SU-DHL-6 (cell line): ENCODE measurements at regions not wholly inside any gene's neighbourhood (a gene's known extent, or its start where the extent isn't known, plus 50 kb on each side); places are given as distances from the start of the nearest gene placed in this dataset.

Experiments used
- H2AFZ ChIP-seq: fragments of 200-600 bp; sonication (generic); 2 replicates; pipeline ENCODE4 v1.6.1; 2014; ENCODE audit warnings: low read depth, mild to moderate bottlenecking, moderate library complexity, mixed read lengths, antibody characterized with exemption, low read length; ENCODE audit not compliant: severe bottlenecking
- H3F3A ChIP-seq: fragments of 200-600 bp; shearing (Covaris generic); 2 replicates; pipeline ENCODE4 v1.6.0; 2016; ENCODE audit warnings: antibody characterized with exemption, mild to moderate bottlenecking; ENCODE audit not compliant: insufficient read depth
- H3K27ac ChIP-seq: fragments of 200-600 bp; sonication (generic); 2 replicates; pipeline ENCODE4 v1.5.1; 2016; ENCODE audit warnings: low read depth, mild to moderate bottlenecking, low read length, moderate library complexity, mixed read lengths
- H3K27me3 ChIP-seq: fragments of 200-600 bp; sonication (generic), shearing (Covaris generic); 2 replicates; pipeline ENCODE4 v1.6.0; 2014; ENCODE audit warnings: mild to moderate bottlenecking, low read length
- H3K36me3 ChIP-seq: fragments of 200-600 bp; sonication (generic); 2 replicates; pipeline ENCODE4 v1.6.1; 2014; ENCODE audit warnings: mild to moderate bottlenecking, low read length, mixed read lengths
- H3K4me2 ChIP-seq: fragments of 300-600, 200-600 bp; shearing (Covaris generic), sonication (generic); 2 replicates; pipeline ENCODE4 v1.6.0; 2014; ENCODE audit warnings: low read length, low read depth, mild to moderate bottlenecking; ENCODE audit not compliant: poor library complexity, severe bottlenecking
- H3K4me3 ChIP-seq: fragments of 200-600 bp; sonication (generic); 2 replicates; pipeline ENCODE4 v1.5.1; 2014; ENCODE audit warnings: antibody characterized with exemption, low read length, mild to moderate bottlenecking, mixed read lengths; ENCODE audit not compliant: insufficient read depth, poor library complexity, severe bottlenecking
- H3K79me2 ChIP-seq: fragments of 200-600 bp; sonication (generic); 2 replicates; pipeline ENCODE4 v1.6.1; 2014; ENCODE audit warnings: mild to moderate bottlenecking, low read length, moderate library complexity; ENCODE audit not compliant: insufficient read depth
- H3K9ac ChIP-seq: fragments of 200-600 bp; sonication (generic); 2 replicates; pipeline ENCODE4 v1.7.0; 2014; ENCODE audit warnings: mild to moderate bottlenecking, low read length
- H3K9me2 ChIP-seq: fragments of 200-600 bp; sonication (generic); replicated peaks from 2 replicates; pipeline ENCODE4 v1.6.1; 2014; ENCODE audit warnings: low read length; ENCODE audit not compliant: insufficient read depth
- H3K9me3 ChIP-seq: fragments of 200-600 bp; sonication (generic); 2 replicates; pipeline ENCODE4 v1.6.1; 2014; ENCODE audit warnings: low read length, mixed read lengths; ENCODE audit not compliant: insufficient read depth
- H4K20me1 ChIP-seq: fragments of 200-600 bp; sonication (generic); 2 replicates; pipeline ENCODE4 v1.6.1; 2014; ENCODE audit warnings: low read depth, mild to moderate bottlenecking, antibody characterized with exemption, low read length, moderate library complexity, mixed read lengths
- CTCF ChIP-seq: fragments of 200-600 bp; sonication (generic); IDR thresholded peaks from one replicate; pipeline ENCODE4 v1.5.1; 2017; ENCODE audit warnings: antibody characterized with exemption, mild to moderate bottlenecking, low read length, moderate library complexity; ENCODE audit not compliant: insufficient read depth, poor library complexity, severe bottlenecking
- EZH2phosphoT487 ChIP-seq: fragments of 200-600 bp; sonication (generic), shearing (Covaris generic); conservative IDR thresholded peaks from 2 replicates; pipeline ENCODE4 v1.6.1; 2018; ENCODE audit warnings: mild to moderate bottlenecking, antibody characterized with exemption, low read length, moderate library complexity, mixed read lengths

GRCh38 chr2:12289120-12289802, 427.5 kb upstream of the TRIB2 start:
- Histone ChIP-seq H3K4me3 (no peak overlapping the region), H3K4me2 (no peak overlapping the region), H4K20me1 (no peaks in the 10 kb centered on the region), H3K79me2 (no peaks in the 10 kb centered on the region), H3K36me3 (no peaks in the 10 kb centered on the region), H3F3A (no peaks in the 10 kb centered on the region), H3K9ac (no peak overlapping the region), H3K9me2 (no peaks in the 10 kb centered on the region), H2AFZ (no peak overlapping the region), H3K27me3 (no peaks in the 10 kb centered on the region), H3K9me3 (no peaks in the 10 kb centered on the region), H3K27ac (no peak overlapping the region)
- no peak for TF ChIP-seq CTCF
- TF ChIP-seq EZH2phosphoT487 = no peak

DNA sequence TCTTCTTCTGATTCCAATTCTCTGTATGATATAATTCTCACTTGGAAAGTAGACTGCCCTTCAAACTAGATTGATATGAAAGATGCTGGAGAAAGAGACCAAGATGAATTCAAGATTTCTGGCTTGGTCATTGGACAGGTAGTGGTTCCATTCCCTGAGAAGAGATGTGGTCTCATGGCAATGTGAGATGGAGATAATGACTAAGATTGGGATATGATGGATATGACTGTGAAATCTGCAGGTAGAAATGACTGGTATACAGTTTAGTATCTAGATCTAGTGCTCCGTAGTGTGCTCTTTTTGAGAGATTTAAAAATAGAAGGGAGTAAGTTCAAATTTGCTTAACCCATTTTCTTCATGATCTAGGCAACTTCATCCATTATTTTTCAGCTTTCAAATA, 425.4 kb upstream of the TRIB2 start:
- no peak for TF ChIP-seq EZH2phosphoT487
- no peak for TF ChIP-seq CTCF
- Histone ChIP-seq H3K9ac (no peak overlapping the region), H3F3A (no peaks in the 10 kb centered on the region), H3K4me2 (no peak overlapping the region), H3K9me3 (no peaks in the 10 kb centered on the region), H3K9me2 (no peaks in the 10 kb centered on the region), H3K27me3 (no peaks in the 10 kb centered on the region), H4K20me1 (no peaks in the 10 kb centered on the region), H3K79me2 (no peaks in the 10 kb centered on the region), H2AFZ (no peak overlapping the region), H3K36me3 (no peaks in the 10 kb centered on the region), H3K4me3 (no peak overlapping the region), H3K27ac (no peak overlapping the region)

- no peaks in the 10 kb centered on the region for H3K9me2 ChIP-seq
- no peaks in the 10 kb centered on the region for H3K36me3 ChIP-seq
- H3K9me3 ChIP-seq = no peaks in the 10 kb centered on the region
- H3K9ac ChIP-seq = no peak overlapping the region
- no peaks in the 10 kb centered on the region for H3K27me3 ChIP-seq
- H3K4me3 ChIP-seq = no peak overlapping the region
- no peaks in the 10 kb centered on the region for H3K79me2 ChIP-seq
- TF ChIP-seq EZH2phosphoT487 (no peak), CTCF (no peak)
- H3F3A ChIP-seq = no peaks in the 10 kb centered on the region
- H3K4me2 ChIP-seq = no peak overlapping the region
- H2AFZ ChIP-seq = no peak overlapping the region
- no peaks in the 10 kb centered on the region for H4K20me1 ChIP-seq
- H3K27ac ChIP-seq = no peak overlapping the region
These were observed 422.9 kb upstream of the TRIB2 start for GRCh38 chr2:12293874-12294273.
